HG03439 (cell line): ENCODE measurements at regions not wholly inside any gene's neighbourhood (a gene's known extent, or its start where the extent isn't known, plus 50 kb on each side); places are given as distances from the start of the nearest gene placed in this dataset.

ENCODE experiments used
- ATAC-seq: cut with Tn5 transposase; IDR thresholded peaks from one replicate; pipeline ENCODE4 v1.9.1; 2021; ENCODE audit warnings: mild to moderate bottlenecking, moderate library complexity; ENCODE audit not compliant: unreplicated experiment

- no peak for ATAC-seq
These were observed 428.3 kb upstream of the CDH6 start for GRCh38 chr5:30765227-30765626.

- ATAC-seq: no peak
These were observed 428.8 kb upstream of the CDH6 start for GRCh38 chr5:30764704-30765103.

- no peak for ATAC-seq
These were observed 433.8 kb upstream of the CDH6 start for GRCh38 chr5:30759731-30760130.

- no peak for ATAC-seq
These were observed 441.5 kb upstream of the CDH6 start for GRCh38 chr5:30752015-30752414.

GRCh38 chr5:30749971-30750370, 443.5 kb upstream of the CDH6 start:
- ATAC-seq: no peak

GRCh38 chr5:30747412-30747811, 446.1 kb upstream of the CDH6 start:
- ATAC-seq: no peak

GRCh38 chr5:30736669-30737068, 456.8 kb upstream of the CDH6 start:
- ATAC-seq: no peak

GRCh38 chr5:30734118-30734517, 459.4 kb upstream of the CDH6 start:
- no peak for ATAC-seq

GRCh38 chr5:30725073-30725472, 468.4 kb upstream of the CDH6 start:
- no peak for ATAC-seq

- ATAC-seq: no peak
These were observed 495.3 kb upstream of the CDH6 start for GRCh38 chr5:30698217-30698616.

- no peak for ATAC-seq
These were observed 500.2 kb upstream of the CDH6 start for GRCh38 chr5:30693326-30693725.

- ATAC-seq: no peak
These were observed 502.6 kb upstream of the CDH6 start for GRCh38 chr5:30690931-30691330.

- no peak for ATAC-seq
These were observed 506.0 kb upstream of the CDH6 start for GRCh38 chr5:30687461-30687860.

- ATAC-seq: no peak
These were observed 507.0 kb upstream of the CDH6 start for GRCh38 chr5:30686530-30686929.

- ATAC-seq: no peak
These were observed 517.2 kb upstream of the CDH6 start for GRCh38 chr5:30676223-30676840.

GRCh38 chr5:30667293-30667692, 526.2 kb upstream of the CDH6 start:
- ATAC-seq: no peak

GRCh38 chr5:30663536-30663935, 530.0 kb upstream of the CDH6 start:
- no peak for ATAC-seq

GRCh38 chr5:30662373-30662772, 531.1 kb upstream of the CDH6 start:
- ATAC-seq: no peak

- no peak for ATAC-seq
These were observed 531.8 kb upstream of the CDH6 start for GRCh38 chr5:30661730-30662129.

- ATAC-seq: no peak
These were observed 534.1 kb upstream of the CDH6 start for GRCh38 chr5:30659417-30659816.

GRCh38 chr5:30650311-30650710, 543.2 kb upstream of the CDH6 start:
- ATAC-seq: no peak

- no peak for ATAC-seq
These were observed 554.6 kb upstream of the CDH6 start for GRCh38 chr5:30638899-30639298.

GRCh38 chr5:30627945-30628344, 565.5 kb upstream of the CDH6 start:
- no peak for ATAC-seq
